Left renal cortex interstitium (tissue), 4 donors: ENCODE measurements at regions not wholly inside any gene's neighbourhood (a gene's known extent, or its start where the extent isn't known, plus 50 kb on each side); places are given as distances from the start of the nearest gene placed in this dataset.

Experiments used
- DNase-seq, 4 donors: peaks; one replicate each; pipeline ENCODE4 v3.0.0-alpha.2; 2013; ENCODE audit warnings: low read depth in 4 of 4, low spot score in 2 of 4, missing footprints in 1 of 4

- no peak for DNase-seq
Observed at GRCh38 chr2:237150186-237150585, 64.5 kb downstream of the COPS8 start.

- DNase-seq: no peak
Observed at GRCh38 chr2:237150831-237151375, 65.2 kb downstream of the COPS8 start.

DNA sequence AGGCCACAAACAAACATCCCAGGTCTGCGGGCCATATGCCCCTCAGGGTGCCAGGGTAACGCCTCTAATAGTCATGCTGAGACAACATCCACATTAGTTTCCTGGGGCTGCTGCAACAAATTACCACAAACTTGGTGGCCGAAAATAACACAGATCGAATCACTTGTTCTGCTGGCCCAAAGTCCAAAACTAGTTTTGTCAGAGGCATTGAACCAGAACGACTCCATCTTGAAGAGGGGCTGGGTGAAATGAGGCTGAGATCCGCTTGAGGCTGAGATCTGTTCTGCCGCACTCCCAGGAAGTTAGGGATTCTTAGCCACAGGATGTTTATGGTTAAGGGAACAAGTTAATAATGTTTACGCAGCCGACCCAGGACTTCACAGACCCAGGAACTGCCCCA is 66.7 kb downstream of the COPS8 start:
- DNase-seq: no peak

GRCh38 chr2:237153181-237153580 is 67.5 kb downstream of the COPS8 start:
- DNase-seq: no peak

DNA sequence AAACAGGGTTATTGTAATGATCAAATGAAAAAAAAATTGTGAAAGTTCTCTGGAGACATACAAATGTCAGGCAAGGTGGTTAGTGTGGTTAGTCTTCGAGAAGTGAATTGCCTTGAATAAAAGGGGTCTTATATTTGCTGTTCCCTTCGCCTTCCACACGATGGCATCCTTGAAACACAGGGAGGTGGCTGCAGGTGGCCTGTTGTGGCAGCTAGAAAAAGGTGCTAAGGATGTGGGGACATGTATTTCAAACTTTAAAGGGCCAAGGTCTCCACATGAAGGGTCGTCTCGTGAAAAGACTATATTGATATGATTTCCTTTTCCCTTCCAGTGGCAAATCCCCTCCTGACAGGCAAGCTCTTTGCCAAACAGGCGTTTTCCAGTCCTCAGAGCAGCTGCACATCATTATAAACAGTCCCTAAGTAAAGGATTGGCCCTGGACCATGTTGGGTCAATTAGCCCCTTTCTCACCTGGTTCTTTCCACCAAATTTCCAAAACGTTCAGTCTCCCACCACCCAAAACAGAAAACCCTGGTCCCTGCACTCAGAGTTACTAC is 68.5 kb downstream of the COPS8 start:
- peak in 2 of 4 donors; percentile 31 to 51 for DNase-seq

- DNase-seq: no peak
Observed at GRCh38 chr2:237154884-237155851, 69.5 kb downstream of the COPS8 start.

DNA sequence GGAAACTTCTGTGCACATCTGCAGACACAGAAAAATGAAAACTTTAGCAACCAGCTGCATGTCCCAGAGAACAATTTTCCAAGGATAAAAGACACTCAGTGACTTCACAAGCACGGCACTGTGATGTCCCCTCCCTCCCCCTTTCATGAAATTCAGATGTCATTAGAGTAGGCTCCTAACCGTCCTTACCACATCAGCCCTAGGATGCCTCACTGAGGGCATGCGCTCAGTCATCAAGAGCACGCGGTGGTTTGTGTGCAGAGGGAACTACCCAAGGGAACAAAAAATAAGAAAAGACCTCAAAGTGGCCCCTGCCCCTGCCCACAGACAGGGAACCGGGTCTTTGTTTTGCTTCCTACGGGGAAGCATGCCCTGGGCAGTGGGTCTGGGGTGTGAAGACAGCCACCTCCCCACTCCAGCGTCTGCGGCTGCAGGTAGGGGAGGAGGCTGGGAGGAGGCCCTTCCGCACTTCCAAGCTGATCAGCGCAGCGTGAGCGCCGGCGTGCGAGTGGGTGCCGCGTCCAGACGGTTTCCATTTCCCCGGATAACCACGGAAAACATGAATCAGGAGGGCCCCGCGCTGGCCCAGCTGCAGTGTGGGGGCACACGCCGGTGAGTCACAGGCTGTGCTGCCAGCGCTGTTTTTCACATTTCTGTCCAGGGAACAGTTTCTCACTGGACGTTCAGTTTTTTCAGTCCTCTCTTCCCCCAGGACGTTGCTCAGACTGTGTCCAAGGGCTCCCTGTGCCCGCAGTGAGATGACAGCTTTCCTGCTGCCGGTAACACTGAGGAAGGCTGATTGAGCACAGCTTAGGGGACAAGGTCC is 70.6 kb downstream of the COPS8 start:
- DNase-seq: no peak

- DNase-seq: no peak
Observed at GRCh38 chr2:237156857-237157779, 71.4 kb downstream of the COPS8 start.

DNA sequence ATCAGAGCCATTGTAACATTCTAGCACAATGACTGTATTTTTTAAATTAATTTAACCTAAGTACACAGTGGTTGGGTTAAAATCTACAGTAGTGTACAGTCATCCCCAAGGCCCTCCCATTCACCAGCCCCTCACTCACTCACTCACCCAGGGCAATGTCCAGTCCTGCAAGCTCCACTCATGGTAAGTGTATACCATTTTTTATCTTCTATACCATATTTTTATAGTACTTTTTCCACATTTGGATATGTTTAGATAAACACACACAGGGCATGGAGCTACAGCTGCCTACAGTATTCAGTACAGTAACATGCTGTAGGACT is 72.1 kb downstream of the COPS8 start:
- no peak for DNase-seq

DNA sequence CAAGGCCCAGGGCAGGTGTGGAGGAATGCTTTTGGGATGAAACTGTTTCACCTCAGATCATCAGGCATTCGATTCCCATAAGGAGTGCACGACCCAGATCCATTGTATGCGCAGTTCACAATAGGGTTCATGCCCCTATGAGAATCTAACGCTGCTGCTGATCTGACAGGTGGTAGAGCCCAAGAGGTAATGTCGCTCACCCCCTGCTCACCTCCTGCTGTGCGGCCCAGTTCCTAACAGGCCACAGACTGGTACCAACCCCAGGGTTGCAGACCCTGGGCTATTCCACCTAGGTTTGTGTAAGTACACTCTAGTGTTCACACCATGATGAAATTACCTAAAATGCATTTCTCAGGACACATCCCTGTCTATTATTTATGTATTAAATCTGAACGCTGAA is 72.5 kb downstream of the COPS8 start:
- no peak for DNase-seq

GRCh38 chr2:237159006-237159911 is 73.6 kb downstream of the COPS8 start:
- DNase-seq: no peak

- no peak for DNase-seq
Observed at GRCh38 chr2:237160271-237160919, 74.7 kb downstream of the COPS8 start.

DNA sequence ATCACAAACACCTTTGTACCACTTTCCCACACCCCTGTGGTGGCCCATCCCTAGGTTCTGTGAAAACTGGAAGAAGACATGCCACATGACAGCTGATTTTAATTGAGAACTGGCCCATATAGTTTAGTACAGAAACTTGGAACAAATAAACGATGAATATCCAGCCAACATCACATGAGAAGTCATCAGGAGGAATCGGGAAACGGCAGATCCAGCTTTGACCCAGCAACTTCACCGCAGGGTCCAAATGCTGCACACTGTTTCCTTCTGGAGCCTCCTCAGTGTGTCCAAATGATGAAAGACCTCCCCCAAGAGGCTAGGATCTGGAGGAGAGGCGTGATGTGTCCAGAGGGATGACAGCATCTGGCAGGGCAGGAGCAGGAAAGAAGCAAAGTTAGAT is 75.5 kb downstream of the COPS8 start:
- no peak for DNase-seq

DNA sequence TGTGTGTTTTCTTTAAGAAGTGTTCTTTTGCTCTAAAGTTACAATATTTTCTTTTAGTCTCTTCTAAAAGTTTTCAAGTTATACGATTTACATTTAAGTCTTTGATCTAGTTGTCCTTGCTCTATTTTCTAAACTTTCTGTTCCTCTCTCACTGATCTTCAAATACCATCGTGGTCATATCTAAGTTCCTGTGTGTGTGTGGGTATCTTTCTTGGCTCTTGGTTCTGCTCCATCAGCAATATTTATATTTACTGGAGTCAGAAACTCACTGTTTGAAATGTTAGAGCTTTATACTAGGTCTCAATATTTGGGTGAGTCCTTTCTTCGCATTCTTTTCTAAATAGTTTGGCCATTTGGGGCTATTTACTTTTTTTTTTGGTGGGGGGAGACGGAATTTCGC is 77.3 kb downstream of the COPS8 start:
- no peak for DNase-seq

- no peak for DNase-seq
Observed at GRCh38 chr2:237164474-237165042, 78.9 kb downstream of the COPS8 start.

GRCh38 chr2:237165405-237166276 is 80.0 kb downstream of the COPS8 start:
- no peak for DNase-seq

DNA sequence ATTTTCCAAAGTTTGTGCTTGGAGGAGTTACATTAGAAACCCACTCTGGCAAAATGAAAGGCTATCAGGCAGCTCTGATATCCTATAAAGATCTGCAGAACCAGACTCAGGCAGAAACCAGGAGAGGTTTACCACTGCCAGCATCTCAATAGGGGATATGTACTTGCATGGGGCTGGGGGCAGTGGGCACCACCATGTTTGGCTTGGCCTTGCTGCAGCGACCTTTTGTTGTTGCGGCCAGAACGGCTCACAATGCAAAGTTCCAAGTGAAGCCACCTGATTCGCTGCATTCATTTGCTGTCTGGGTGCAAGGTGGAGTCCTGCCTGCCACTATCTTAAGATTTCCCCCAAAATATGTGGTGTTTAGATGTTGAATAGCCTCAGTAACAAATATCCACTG is 81.3 kb downstream of the COPS8 start:
- DNase-seq: no peak
